ENCODE measurements at regions not wholly inside any gene's neighbourhood (a gene's known extent, or its start where the extent isn't known, plus 50 kb on each side); places are given as distances from the start of the nearest gene placed in this dataset.
"Not testable (repeated sequence)": the region's sequence is repeated elsewhere in the genome, so short reads cannot be mapped to it uniquely, and the experiment has no call there.

DNA sequence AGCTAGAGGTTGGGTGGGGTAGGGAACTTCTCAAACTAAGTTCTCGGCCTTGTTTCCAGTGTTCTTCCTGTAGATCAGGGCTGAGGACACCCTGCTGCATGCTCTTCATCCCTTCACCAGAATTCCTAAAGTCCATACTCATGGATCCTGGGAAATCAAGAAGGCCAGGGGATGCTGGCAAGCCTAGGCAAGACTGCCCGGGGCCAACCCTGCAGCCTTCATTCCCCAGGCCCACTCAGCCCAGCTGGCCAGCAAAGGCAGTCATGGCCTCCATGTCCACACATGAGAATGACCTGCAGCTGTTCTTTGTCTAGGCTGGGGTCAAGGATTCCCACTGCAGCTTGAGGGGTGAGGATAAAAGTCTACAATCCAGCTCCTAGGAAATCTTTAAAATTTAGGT is 109.3 kb upstream of the ETV6 start:
- Histone ChIP-seq H3K9me3 (ENCODE audit: control insufficient read depth, low read depth, low read length) (no peaks in the 10 kb centered on the region), H3K27me3 (ENCODE audit: control insufficient read depth, insufficient read depth, low read length) (no peaks in the 10 kb centered on the region), H3K27ac (ENCODE audit: low read length) (no peak overlapping the region), H3K4me1 (ENCODE audit: control insufficient read depth, low read depth, low read length) (no peaks in the 10 kb centered on the region), H3K9ac (ENCODE audit: low read length) (no peak overlapping the region), H3K36me3 (ENCODE audit: control insufficient read depth, low read depth, low read length) (no peaks in the 10 kb centered on the region), H3K4me3 (ENCODE audit: low read length) (no peak overlapping the region)

DNA sequence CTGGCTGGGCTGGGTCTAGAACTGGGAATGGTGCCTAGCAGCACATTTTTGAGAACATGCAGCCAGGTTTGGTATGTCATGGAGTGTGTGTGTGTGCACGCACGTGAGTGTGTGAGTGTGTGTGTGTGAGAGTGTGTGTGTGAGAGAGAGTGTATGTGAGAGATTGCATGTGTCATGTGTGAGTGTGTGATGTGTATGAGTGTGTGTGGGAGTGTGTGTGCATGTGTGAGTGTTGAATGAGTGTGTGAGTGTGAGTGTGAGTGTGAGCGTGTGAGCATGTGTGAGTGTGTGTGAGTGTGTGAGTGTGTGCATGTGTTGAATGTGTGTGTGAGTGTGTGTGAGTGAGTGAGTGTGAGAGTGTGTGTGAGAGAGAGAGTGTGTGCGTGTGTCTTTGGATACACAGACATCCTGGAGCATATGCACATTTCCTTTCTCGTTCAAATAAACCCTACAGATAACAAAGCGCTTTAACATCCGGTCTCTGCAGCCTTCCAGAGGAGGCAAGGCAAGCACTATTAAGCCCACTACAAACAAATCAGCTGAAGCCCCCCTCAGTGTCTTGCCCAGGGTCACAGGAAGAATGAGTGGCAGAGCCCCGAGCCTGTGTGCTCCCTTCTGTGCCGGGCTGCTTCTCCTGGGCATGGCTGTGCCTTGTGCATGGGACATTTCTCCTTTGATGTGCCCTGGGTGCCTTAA is 108.7 kb upstream of the ETV6 start:
- Histone ChIP-seq H3K27ac (ENCODE audit: low read length) (no peak overlapping the region), H3K9ac (ENCODE audit: low read length) (no peak overlapping the region), H3K36me3 (ENCODE audit: control insufficient read depth, low read depth, low read length) (no peaks in the 10 kb centered on the region), H3K4me1 (ENCODE audit: control insufficient read depth, low read depth, low read length) (peaks cover 3% of the 10 kb centered on the region), H3K9me3 (ENCODE audit: control insufficient read depth, low read depth, low read length) (no peaks in the 10 kb centered on the region), H3K27me3 (ENCODE audit: control insufficient read depth, insufficient read depth, low read length) (no peaks in the 10 kb centered on the region), H3K4me3 (ENCODE audit: low read length) (no peak overlapping the region)

DNA sequence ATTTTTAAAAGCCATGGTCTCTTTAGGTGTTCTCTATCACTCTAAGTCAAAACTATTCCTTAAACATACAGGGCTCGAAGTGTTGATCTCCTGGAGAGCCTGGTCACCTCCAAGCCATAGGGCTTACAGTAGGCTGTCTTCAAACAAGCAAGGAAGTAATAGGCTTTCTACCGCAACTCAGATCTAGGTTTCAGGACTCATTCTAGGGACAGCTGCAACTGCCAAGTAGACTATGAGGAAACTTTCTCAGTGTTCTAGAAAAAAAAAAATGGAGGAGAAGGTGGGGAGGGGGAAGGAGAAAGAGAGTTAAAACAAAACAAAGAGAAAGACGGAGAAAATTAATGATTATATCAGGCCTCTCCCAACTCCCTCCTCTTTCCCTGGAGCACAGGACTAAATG is 106.9 kb upstream of the ETV6 start:
- H3K36me3 ChIP-seq (ENCODE audit: control insufficient read depth, low read depth, low read length) = no peaks in the 10 kb centered on the region
- peaks cover 3% of the 10 kb centered on the region for H3K4me1 ChIP-seq (ENCODE audit: control insufficient read depth, low read depth, low read length)
- no peak overlapping the region for H3K9ac ChIP-seq (ENCODE audit: low read length)

DNA sequence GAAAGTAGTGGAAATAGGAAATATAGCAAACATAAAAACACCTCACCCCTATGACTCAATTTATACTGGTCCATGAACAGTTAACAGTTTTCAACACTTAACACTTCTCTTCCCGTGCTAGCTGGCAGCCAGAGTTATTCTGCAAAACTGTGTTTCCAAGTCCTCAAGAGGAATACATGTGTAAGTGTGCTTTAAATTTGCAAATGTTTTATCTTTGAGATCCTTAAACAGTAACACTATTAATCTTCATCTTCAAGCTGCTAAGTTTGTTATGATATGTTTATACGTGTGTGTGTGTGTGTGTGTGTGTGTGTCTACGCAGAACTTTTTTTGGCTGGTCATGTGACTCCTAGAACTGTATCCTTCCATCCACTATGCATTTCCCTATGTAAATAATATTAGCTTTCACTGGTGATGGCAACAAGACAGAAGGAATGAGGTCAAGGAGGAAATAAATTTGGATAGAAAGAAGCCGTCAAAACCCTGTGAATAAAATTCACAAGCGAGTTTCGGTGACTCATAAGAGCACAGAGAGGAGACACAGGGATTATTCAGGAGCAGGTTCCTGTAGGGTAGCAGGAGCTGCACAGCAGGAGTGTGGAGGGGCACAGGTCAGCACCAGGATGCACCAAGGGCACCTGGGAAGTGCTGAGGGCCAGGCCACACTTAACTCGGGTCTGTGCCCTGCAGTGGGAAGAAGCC is 105.9 kb upstream of the ETV6 start:
- Histone ChIP-seq H3K36me3 (ENCODE audit: control insufficient read depth, low read depth, low read length) (no peaks in the 10 kb centered on the region), H3K27ac (ENCODE audit: low read length) (no peak overlapping the region), H3K4me3 (ENCODE audit: low read length) (no peak overlapping the region), H3K9me3 (ENCODE audit: control insufficient read depth, low read depth, low read length) (no peaks in the 10 kb centered on the region), H3K9ac (ENCODE audit: low read length) (no peak overlapping the region), H3K27me3 (ENCODE audit: control insufficient read depth, insufficient read depth, low read length) (no peaks in the 10 kb centered on the region), H3K4me1 (ENCODE audit: control insufficient read depth, low read depth, low read length) (peaks cover 3% of the 10 kb centered on the region)

More for the DNA sequence above, 106.9 kb upstream of the ETV6 start:
- Histone ChIP-seq H3K4me3 (ENCODE audit: low read length) (no peak overlapping the region), H3K27ac (ENCODE audit: low read length) (no peak overlapping the region), H3K27me3 (ENCODE audit: control insufficient read depth, insufficient read depth, low read length) (no peaks in the 10 kb centered on the region), H3K9me3 (ENCODE audit: control insufficient read depth, low read depth, low read length) (no peaks in the 10 kb centered on the region)

DNA sequence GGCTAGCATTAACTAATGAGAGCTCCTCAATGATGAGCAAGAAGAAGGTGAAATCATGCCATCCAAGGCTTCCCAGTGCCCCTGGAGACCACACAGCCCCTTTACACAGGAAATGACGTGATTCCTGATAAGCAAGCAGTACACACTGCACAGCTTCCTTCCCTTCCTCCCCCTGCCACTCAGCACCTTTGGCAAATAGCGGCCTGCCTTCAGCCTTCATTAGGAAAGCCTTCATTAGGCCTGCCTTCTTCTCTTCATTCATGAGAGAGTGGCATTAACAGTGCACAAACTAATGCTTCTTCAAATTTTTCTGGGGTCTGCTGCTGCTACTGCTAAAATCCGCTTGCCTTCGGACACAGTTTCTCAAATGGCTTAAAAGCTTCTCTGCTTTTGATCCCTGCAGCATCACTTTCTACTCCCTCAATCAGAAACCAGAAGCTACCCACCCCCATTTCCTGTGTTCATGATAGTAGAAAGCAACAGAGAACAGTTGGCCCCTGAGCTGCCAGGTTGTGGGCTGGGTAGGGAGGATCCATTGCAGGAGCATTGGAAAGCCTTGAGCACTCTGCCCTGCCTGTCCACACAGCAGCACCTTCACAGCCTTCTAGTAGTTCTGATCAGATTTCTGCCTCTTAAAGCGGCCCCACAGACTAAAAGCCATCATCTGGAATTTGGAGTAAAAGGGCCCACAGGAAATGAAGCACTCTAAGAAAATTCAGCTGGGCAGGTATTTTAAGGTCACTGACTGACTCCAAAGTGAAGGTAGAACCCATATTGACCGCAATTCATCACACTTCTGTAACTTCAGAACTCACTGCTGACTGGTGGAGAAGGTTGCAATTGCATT is 103.8 kb upstream of the ETV6 start:
- Histone ChIP-seq H3K9ac (ENCODE audit: low read length) (no peak overlapping the region), H3K4me1 (ENCODE audit: control insufficient read depth, low read depth, low read length) (peaks cover 3% of the 10 kb centered on the region), H3K4me3 (ENCODE audit: low read length) (no peak overlapping the region), H3K9me3 (ENCODE audit: control insufficient read depth, low read depth, low read length) (no peaks in the 10 kb centered on the region), H3K36me3 (ENCODE audit: control insufficient read depth, low read depth, low read length) (no peaks in the 10 kb centered on the region), H3K27me3 (ENCODE audit: control insufficient read depth, insufficient read depth, low read length) (no peaks in the 10 kb centered on the region), H3K27ac (ENCODE audit: low read length) (no peak overlapping the region)

DNA sequence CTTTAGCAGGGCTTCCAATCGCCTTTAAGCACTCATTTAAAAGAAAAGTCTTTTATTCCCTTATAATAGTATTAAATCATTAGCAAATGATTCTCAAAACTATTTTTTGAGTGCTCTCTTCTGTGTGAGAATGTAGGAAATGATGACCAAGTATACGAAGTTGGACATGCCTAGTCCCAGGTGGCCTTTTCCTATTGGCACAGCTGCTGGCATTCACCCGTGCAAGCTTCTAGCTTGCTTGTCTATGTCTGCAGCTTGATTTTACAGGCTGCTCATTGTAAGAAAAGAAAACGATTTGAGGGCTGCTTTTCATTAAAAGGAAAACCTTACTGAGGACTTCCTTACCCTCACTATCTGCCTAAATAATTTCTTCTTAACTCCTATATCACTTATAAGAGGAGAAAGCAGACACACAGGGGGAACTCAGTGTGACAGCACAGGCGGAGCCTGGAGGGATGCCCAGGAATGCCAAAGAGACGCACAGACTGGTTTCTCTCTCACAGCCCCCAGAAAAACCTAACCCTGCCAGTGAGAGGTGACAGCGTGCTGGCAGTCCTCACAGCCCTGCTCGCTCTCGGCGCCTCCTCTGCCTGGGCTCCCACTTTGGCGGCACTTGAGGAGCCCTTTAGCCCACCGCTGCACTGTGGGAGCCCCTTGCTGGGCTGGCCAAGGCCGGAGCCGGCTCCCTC is 102.7 kb upstream of the ETV6 start:
- H3K9ac ChIP-seq (ENCODE audit: low read length); H3K27me3 ChIP-seq (ENCODE audit: control insufficient read depth, insufficient read depth, low read length): not testable (repeated sequence)

DNA sequence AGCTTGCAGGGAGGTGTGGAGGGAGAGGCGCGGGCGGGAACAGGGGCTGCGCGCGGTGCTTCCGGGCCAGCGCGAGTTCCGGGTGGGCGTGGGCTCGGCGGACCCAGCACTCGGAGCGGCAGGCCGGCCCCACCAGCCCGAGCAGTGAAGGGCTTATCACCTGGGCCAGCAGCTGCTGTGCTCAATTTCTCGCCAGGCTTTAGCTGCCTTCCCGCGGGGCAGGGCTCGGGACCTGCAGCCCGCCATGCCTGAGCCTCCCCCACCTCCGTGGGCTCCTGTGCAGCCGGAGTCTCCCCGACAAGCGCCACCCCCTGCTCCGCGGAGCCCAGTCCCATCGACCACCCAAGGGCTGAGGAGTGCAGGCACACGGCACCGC is 102.2 kb upstream of the ETV6 start:
- H3K4me3 ChIP-seq (ENCODE audit: low read length); H3K4me1 ChIP-seq (ENCODE audit: control insufficient read depth, low read depth, low read length); H3K9me3 ChIP-seq (ENCODE audit: control insufficient read depth, low read depth, low read length); H3K9ac ChIP-seq (ENCODE audit: low read length); H3K27me3 ChIP-seq (ENCODE audit: control insufficient read depth, insufficient read depth, low read length); H3K27ac ChIP-seq (ENCODE audit: low read length); H3K36me3 ChIP-seq (ENCODE audit: control insufficient read depth, low read depth, low read length): not testable (repeated sequence)

More for the DNA sequence above, 102.7 kb upstream of the ETV6 start:
- not testable (repeated sequence) for H3K4me3 ChIP-seq (ENCODE audit: low read length); H3K4me1 ChIP-seq (ENCODE audit: control insufficient read depth, low read depth, low read length); H3K27ac ChIP-seq (ENCODE audit: low read length); H3K36me3 ChIP-seq (ENCODE audit: control insufficient read depth, low read depth, low read length); H3K9me3 ChIP-seq (ENCODE audit: control insufficient read depth, low read depth, low read length)

DNA sequence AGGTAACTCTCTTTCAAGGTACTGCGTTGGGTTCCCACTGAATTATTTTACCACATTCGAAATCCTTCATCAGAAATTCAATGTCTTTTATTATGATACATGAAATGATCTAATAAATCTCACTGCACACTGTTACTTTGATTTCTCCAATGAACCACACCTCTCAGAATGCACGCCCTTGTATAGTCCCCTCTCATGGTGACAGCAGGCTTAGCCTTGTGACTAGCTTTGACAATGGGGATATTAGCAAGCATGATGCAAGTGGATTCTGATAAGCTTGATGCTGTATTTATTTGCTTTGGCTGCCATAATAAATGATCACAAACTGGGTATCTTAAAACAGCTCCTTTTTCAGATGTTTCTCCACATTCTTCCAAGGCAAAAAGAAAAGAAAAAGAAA is 100.4 kb upstream of the ETV6 start:
- H3K36me3 ChIP-seq (ENCODE audit: control insufficient read depth, low read depth, low read length) = no peaks in the 10 kb centered on the region
- peaks cover 5% of the 10 kb centered on the region for H3K4me1 ChIP-seq (ENCODE audit: control insufficient read depth, low read depth, low read length)
- no peaks in the 10 kb centered on the region for H3K27me3 ChIP-seq (ENCODE audit: control insufficient read depth, insufficient read depth, low read length)
- no peak overlapping the region for H3K27ac ChIP-seq (ENCODE audit: low read length)
- no peak overlapping the region for H3K9ac ChIP-seq (ENCODE audit: low read length)
- H3K9me3 ChIP-seq (ENCODE audit: control insufficient read depth, low read depth, low read length) = no peaks in the 10 kb centered on the region
- H3K4me3 ChIP-seq (ENCODE audit: low read length) = no peak overlapping the region

DNA sequence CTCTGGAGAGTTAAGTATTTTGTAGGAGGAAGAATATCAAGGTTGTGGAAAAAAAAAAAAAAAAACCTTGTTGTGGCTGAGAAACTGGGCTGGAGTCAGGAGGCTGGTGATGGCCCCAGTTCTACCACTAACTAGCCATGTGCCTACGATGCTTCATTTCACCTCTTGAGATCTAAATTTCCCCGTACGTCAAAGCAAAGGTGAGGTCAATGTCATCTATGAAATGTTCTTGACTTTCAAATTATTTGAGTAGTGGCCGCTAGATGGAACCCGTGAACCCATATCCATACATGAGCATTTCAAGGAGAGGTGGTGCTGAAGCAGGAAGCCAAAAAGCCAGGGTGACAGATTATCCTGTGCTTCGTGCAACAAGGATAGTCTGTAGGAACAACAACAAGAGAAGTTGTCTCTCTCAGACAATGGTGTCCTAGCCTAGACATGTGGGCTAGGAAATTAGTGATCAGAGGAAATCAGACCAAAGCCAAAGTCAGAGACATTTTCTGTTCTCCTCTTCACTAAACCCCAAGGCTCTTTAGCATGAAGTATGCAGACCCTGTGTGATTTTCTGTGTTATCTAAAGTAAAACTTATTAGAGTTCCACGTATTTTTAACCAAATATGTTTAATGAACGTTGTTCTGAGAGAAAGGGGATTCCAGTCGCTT is 95.5 kb upstream of the ETV6 start:
- Histone ChIP-seq H3K4me1 (ENCODE audit: control insufficient read depth, low read depth, low read length) (peaks cover 9% of the 10 kb centered on the region), H3K27ac (ENCODE audit: low read length) (no peak overlapping the region), H3K27me3 (ENCODE audit: control insufficient read depth, insufficient read depth, low read length) (no peaks in the 10 kb centered on the region), H3K4me3 (ENCODE audit: low read length) (no peak overlapping the region), H3K36me3 (ENCODE audit: control insufficient read depth, low read depth, low read length) (no peaks in the 10 kb centered on the region), H3K9me3 (ENCODE audit: control insufficient read depth, low read depth, low read length) (no peaks in the 10 kb centered on the region), H3K9ac (ENCODE audit: low read length) (no peak overlapping the region)

DNA sequence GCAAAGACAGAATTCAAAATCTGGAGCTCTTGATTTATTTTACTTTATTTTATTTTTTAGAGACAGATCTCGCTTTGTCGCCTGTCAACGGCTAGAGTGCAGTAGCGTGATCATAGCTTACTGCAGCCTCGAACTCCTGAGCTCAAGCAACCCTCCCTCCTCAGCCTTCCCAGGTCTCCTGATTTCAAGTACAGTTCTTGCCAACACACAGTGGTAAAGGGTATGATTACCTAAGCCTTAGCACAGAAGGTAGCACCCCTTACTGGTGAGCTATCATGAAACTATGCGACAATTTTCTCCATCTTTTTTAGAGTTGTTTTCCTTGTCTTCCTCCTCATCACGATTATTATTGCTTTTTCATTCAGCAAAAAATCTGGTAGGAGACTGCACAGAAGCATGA is 94.3 kb upstream of the ETV6 start:
- Histone ChIP-seq H3K4me3 (ENCODE audit: low read length) (no peak overlapping the region), H3K4me1 (ENCODE audit: control insufficient read depth, low read depth, low read length) (peaks cover 9% of the 10 kb centered on the region), H3K9ac (ENCODE audit: low read length) (no peak overlapping the region), H3K9me3 (ENCODE audit: control insufficient read depth, low read depth, low read length) (no peaks in the 10 kb centered on the region), H3K36me3 (ENCODE audit: control insufficient read depth, low read depth, low read length) (no peaks in the 10 kb centered on the region), H3K27me3 (ENCODE audit: control insufficient read depth, insufficient read depth, low read length) (no peaks in the 10 kb centered on the region), H3K27ac (ENCODE audit: low read length) (no peak overlapping the region)
